Stimulated activated CD8-positive, alpha-beta memory T cell treated with anti-CD3 and anti-CD28 coated beads, Interleukin-15, amount 100 ng/mL, for 4 hours (primary cell): ENCODE measurements at regions not wholly inside any gene's neighbourhood (a gene's known extent, or its start where the extent isn't known, plus 50 kb on each side); places are given as distances from the start of the nearest gene placed in this dataset.

Source experiments
- DNase-seq, 2 donors: peaks; one replicate each; pipeline ENCODE4 v3.0.0-alpha.2; 2020; ENCODE audit warnings: low read depth in 2 of 2

GRCh38 chr20:40320517-40321011 is 368.5 kb downstream of the MAFB start:
- DNase-seq, result no peak

DNA sequence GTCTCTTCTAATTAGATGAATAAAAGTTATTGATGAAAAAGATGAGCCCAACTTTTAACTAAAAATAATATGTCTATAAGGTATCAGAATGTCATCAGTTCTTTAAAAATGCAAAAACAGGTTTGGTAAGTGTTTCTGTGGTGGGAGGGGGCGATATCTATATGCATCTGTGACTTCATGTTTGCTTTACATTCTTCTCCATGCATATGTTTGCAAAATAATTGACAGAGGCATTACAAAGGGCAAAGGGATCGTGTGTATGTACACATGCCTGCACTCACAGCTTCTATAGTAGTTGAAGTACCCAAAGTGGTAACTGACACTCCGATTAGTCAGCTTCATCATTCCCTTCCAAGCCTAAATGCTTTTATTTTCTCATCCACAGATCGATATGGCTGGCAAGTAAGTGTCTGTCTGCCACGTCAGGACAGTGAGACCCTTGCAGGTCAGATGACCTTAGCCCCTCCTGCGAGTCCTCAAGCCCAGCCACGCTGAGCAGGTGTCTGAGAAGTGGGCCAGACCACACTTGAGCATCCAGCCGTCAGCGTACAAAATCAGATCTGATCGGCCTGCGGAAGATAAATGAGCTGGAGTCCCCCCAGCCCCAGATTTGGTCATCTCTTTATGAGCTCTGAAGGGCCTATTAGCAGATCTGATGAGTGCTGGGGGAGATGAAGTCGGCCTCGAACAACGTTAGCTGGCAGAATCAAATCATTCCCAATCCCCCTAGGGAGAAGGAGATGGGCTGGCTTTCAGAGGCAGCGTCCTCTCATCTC is 369.1 kb downstream of the MAFB start:
- no peak for DNase-seq

DNA sequence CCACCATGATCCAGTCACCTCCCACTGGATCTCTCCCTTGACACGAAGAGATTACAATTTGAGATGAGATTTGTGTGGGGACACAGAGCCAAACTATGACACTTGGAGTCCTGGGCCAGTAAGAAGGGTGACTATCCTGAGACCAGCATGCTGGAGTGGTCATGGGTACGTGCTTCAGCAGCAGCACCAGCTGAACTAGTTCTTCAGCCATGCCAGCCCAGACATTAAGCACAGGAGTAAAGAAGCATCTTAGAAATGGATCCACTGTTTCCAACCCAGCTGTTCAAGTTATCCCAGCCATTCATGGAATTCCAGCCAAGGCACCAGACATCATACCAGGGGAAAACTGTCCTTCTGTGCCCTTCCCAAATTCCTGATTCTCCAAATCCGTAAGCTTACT is 370.0 kb downstream of the MAFB start:
- DNase-seq, result no peak

DNA sequence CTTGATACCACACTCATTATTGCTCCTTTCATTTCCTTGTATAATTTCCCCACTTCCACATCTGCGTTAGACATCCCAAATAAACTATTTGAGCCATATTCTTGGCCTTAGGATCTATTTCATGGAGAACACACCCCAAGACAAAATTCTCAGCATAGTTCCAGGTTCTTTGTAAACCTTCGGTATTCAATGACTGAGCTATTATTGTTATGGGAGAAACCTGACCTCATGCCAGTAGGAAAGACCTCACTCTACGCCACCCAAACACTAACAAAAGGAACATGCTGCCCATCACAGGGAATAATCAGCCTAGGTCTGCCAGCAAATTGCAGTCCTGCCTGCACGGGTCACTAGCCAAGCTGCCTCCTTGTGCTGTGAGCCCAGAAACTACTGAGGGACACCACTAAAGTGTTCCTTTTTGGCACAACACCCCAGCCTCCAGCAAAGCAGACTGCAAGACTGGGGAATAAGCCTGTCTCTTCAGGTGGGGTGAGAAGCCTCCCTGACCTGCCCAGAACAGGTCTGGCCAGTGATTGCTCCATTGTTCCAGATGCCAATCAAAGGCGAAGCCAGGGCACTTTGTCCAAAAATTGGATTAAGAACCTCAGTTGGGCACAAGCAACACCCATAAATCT is 371.8 kb downstream of the MAFB start:
- no peak for DNase-seq

DNA sequence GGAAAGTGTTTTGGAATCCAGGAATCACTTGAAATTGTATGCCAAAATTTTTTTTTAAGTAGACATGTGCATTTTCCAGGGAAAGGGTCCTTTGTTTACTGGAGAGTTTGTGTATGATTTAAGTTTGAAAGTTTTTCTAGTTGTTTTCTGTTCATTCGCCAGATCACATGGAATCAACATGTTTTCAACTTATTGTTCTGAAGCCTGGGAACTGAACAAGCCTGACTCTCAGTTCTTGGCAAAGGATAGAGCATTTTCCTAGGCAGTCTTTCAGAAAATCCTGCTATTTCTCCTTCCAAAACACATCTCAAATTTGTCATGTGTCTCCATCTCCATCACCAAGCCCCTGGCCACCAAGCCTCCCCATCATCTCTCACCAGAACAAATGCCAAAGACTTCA is 374.8 kb downstream of the MAFB start:
- DNase-seq, result no peak

DNA sequence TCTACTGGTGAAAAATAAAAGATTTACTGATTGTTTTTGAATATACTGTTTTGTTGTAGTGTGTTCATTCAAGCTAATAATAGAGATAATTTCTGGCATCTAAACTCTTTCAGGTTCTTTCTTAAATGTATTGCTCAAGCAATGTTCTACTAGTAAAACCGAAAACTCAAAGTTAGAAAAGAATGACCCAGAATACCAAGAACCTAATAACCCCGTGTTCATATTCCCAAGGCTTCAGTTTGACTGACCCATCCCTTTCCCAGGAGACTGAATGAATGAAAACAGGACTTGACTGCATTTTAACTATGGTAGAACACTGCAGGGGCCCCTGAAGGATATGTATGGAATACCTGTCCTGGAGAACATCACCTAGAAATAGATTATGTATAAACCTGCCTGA is 375.3 kb downstream of the MAFB start:
- DNase-seq, result no peak

GRCh38 chr20:40309731-40310130 is 379.3 kb downstream of the MAFB start:
- DNase-seq, result no peak

DNA sequence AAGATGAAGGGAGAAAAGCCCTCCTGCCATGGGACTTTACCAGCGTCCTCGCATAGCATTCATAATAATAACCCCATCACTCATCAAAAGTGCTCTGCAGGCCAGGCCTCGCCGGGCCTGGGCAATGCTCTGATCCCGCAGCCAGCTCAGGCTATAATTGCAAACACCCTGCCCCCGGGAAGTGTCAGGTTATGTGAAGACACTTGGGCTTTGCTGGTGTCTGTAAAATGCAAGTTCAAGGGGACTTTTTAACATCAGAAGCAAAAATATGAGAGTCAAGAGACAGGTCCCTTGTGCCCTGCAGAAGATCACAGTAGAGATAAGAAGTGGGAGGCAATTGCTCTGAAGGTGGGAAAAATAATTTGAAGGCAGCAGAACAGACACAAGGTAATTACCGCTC is 381.0 kb downstream of the MAFB start:
- no peak for DNase-seq

DNA sequence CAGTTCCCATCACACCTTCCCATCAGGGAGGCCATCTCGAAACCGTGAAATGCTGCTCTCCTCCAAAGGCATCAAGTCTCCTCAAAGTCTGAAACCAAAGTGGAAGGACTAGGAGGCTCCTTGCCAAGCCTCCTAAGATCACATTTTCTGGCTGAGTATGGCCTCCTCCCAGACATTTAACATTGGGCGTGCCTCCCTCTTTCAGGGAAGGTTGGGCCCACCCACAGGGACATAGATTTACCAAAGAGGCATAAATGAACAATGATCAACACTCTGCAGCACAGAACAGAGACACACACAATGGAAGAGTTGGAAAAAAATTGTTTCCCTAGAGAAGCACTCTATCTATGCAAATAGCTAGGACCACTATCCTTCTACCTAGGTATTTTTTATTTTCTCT is 381.8 kb downstream of the MAFB start:
- DNase-seq, result no peak

GRCh38 chr20:40305303-40305702 is 383.7 kb downstream of the MAFB start:
- DNase-seq, result no peak

DNA sequence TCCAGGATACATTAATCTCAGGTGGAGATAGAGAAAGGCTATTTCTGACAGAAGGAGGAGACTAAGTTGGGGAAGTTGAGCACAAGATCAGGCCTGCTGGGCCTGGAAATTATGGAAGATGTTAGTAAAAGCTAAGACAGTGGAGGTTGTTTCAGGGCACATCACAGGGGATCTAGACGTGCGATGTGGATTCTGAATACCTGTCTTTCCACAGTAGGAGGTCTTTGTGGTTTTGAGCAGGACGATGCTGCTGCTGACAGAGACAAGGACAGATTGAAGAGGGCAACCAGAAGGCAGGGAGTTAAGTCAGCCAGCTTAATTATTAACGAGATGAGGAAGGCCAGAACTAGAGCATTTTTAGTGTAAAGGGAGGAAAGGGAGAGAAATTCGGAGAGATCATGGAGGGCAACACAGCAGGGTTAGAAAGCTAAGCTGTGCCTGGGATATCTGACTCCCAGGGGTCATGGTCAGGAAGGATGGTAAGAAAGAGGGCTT is 384.9 kb downstream of the MAFB start:
- no peak for DNase-seq

GRCh38 chr20:40294747-40295146 is 394.3 kb downstream of the MAFB start:
- no peak for DNase-seq

DNA sequence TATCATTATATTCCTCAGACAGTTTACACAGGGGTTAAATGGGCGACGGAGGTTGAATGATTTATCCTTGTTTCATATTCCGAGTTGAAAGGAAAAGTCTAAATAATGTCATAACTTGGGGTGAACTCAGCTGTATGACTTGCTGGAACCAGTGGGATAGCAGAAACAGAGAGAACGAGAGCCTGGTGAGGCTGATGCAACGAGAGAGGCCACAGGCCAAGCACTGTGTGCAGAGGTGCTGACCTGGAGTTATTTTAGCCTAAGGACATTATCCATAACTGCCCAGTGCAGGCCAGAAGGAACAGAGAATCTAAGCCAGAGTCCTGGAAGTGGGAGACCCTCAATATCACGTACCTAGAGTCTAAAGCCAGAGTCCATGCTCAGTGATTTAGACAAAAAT is 394.9 kb downstream of the MAFB start:
- DNase-seq, result no peak

DNA sequence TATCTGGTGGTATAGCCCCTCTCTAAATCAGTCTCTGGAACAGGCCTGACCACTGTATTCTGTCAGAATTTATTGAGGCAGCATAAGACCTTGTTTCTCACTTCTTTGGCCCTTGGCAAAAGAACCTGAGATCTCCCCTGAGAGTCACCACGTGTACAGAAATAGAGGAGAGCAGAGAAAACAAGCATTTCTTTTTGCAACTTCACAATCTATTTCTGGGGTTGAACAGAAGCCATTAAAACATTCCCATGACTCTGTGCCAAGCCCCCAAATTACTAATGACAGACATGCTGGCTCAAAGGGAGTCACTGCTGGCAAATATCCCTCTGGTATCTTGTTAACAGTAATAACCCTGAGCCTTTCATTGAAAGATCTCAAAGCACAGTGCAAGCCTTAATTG is 395.3 kb downstream of the MAFB start:
- DNase-seq, result no peak

DNA sequence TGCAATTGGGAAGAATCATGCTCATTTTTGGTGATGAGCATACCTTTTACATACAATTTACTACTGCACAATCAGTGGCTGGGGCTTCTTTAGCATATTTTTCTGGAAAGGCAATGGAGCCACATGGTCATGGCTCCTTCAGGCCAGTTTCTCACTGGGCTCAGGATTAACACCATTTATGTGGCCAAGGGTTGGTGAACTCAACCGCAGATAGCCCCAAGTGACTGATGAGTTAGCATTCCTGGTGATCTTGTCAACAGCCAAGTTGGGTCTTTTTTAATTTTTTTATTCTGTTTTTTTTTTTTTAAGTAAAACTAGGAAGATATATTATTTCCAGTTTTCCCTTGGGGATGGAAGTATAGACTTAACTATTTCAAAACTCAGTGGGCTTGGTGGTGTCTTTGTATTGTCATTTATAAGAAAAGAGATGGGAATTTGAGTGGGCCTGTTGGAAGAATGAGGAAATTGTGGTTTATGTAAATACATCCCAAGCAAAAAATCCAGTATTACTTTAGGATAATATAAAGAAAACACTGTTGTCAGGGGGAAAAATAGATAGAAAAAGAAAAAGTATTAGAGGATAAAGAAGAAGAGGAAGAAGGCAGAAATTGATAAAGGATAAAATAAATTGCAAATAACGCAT is 397.4 kb downstream of the MAFB start:
- DNase-seq, result no peak

DNA sequence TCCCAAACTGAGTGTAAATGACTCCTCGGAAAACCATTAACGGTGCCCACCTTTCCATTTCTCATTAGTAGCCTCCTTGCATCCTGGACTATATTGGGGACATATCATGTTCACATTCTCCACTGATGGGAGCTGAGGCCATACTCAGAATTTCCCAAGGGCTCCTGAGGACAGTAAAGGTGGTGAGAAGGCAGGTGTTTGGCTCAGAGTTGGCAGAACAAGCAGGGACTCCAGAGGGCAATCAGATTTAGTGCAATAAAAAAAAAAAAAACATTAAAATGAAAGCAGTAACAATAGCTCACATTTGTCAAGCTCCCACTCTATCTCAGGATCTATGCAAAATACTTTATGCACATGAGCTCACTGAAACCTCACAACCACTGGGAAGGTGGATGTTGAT is 401.4 kb downstream of the MAFB start:
- DNase-seq, result no peak

DNA sequence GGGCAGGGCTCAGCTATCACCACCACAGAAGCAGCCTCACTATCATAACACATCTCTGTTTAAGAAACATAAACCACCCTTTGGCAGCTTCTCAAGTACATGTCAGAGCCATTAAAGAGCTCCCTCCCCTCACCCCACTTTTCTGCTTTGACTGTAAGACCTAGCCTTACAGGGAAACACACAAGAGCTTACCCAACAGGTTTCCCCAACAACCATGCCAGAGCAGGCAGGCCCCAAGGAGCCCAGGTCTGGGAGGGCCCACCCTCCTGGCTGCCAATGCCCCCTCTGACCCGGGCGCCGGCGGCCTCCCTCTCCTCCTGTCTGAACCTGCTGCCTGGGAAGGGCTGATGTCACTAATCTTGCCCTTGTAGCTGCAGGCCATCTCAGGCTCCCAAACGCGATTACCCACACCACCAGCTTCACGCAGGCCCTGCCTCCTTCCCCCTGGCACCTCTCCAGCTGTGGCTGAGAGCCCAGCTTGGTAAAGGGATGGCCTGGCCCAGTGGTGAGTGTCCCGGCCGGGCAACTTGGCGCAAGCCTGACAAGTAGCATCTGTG is 402.0 kb downstream of the MAFB start:
- no peak for DNase-seq

- DNase-seq, result no peak
These were observed 404.4 kb downstream of the MAFB start for GRCh38 chr20:40284611-40285010.

DNA sequence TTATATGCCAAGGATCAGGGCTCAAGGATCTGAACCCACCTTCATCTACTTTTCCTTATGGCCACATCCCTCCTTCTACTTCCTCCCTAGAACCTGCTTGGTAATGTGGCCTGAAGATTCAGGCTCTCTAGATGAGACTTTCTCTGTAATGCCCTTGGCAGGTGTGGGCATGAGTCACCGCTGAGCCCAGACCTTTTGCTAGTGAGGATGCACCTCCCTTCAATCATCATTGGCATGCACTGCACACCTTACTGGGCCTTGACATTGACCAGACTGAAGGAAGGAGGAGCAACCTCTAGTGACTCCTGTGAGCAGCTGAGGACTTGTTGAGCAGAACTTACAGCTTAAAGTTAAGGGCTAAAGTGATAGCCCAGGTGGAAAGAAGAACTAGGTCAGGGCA is 405.3 kb downstream of the MAFB start:
- no peak for DNase-seq

- no peak for DNase-seq
These were observed 406.1 kb downstream of the MAFB start for GRCh38 chr20:40282941-40283340.

GRCh38 chr20:40282541-40282940 is 406.5 kb downstream of the MAFB start:
- DNase-seq, result no peak

- no peak for DNase-seq
These were observed 408.4 kb downstream of the MAFB start for GRCh38 chr20:40280616-40281015.

GRCh38 chr20:40279390-40279789 is 409.6 kb downstream of the MAFB start:
- DNase-seq, result no peak
